ENCODE measurements at regions not wholly inside any gene's neighbourhood (a gene's known extent, or its start where the extent isn't known, plus 50 kb on each side); places are given as distances from the start of the nearest gene placed in this dataset.
"Not testable (repeated sequence)": the region's sequence is repeated elsewhere in the genome, so short reads cannot be mapped to it uniquely, and the experiment has no call there.

- ChIA-PET POLR2A (no interaction called here), CTCF (interaction anchor here (0.6 kb wide), 1 partner anchor 215 kb away, joined by 4 read pairs; no protein-coding TSS in a partner anchor)
- TF ChIP-seq FOXM1 (IDR thresholded peaks at IDR 0.05; ENCODE audit: borderline replicate concordance) (no peak), PKNOX1 (IDR thresholded peaks at IDR 0.05) (no peak), SUZ12 (IDR thresholded peaks at IDR 0.05) (no peak), TARDBP (IDR thresholded peaks at IDR 0.05) (no peak), ELF4 (IDR thresholded peaks at IDR 0.05) (no peak), NFRKB (IDR thresholded peaks at IDR 0.05) (no peak), FOXK2 (IDR thresholded peaks at IDR 0.05) (no peak), ZNF384 (IDR thresholded peaks at IDR 0.05) (no peak)
- DNase-seq (ENCODE audit: extremely low spot score): no peak
These were observed 146.5 kb downstream of the ALOX5 start for GRCh38 chr10:45520476-45520875.

GRCh38 chr10:45518741-45519140 is 144.7 kb downstream of the ALOX5 start:
- POLR2A ChIA-PET: no interaction called here

GRCh38 chr10:45515630-45516029 is 141.6 kb downstream of the ALOX5 start:
- TF ChIP-seq ELF4 (IDR thresholded peaks at IDR 0.05): no peak
- no peak for TF ChIP-seq TARDBP (IDR thresholded peaks at IDR 0.05)
- CTCF ChIA-PET: no interaction called here
- DNase-seq (ENCODE audit: extremely low spot score): no peak
- POLR2A ChIA-PET: no interaction called here

More at GRCh38 chr10:45518741-45519140, 144.7 kb downstream of the ALOX5 start:
- CTCF ChIA-PET: no interaction called here
- no peak for DNase-seq (ENCODE audit: extremely low spot score)
- TF ChIP-seq NFRKB (IDR thresholded peaks at IDR 0.05): no peak

- POLR2A ChIA-PET: no interaction called here
- no peak for DNase-seq (ENCODE audit: extremely low spot score)
- CTCF ChIA-PET: no interaction called here
- TF ChIP-seq ELF4 (IDR thresholded peaks at IDR 0.05) (no peak), NFRKB (IDR thresholded peaks at IDR 0.05) (no peak), SP1 (IDR thresholded peaks at IDR 0.05) (no peak), CTBP1 (IDR thresholded peaks at IDR 0.05; ENCODE audit: borderline replicate concordance) (no peak), SUZ12 (IDR thresholded peaks at IDR 0.05) (no peak), TARDBP (IDR thresholded peaks at IDR 0.05) (no peak), FOXM1 (IDR thresholded peaks at IDR 0.05; ENCODE audit: borderline replicate concordance) (no peak), FOXK2 (IDR thresholded peaks at IDR 0.05) (no peak), ARNT (IDR thresholded peaks at IDR 0.05) (no peak), PKNOX1 (IDR thresholded peaks at IDR 0.05) (no peak), LEF1 (IDR thresholded peaks at IDR 0.05; ENCODE audit: borderline replicate concordance) (no peak), FOXA1 (IDR thresholded peaks at IDR 0.05) (no peak), HDGF (IDR thresholded peaks at IDR 0.05; ENCODE audit: borderline replicate concordance) (no peak), BHLHE40 (IDR thresholded peaks at IDR 0.05; ENCODE audit: borderline replicate concordance) (no peak), ZNF384 (IDR thresholded peaks at IDR 0.05) (no peak), L3MBTL2 (conservative IDR thresholded peaks at IDR 0.05) (no peak)
These were observed 140.6 kb downstream of the ALOX5 start for GRCh38 chr10:45514291-45515270.

GRCh38 chr10:45513551-45513950 is 139.5 kb downstream of the ALOX5 start:
- CTCF ChIA-PET: no interaction called here
- no peak for DNase-seq (ENCODE audit: extremely low spot score)
- no peak for TF ChIP-seq FOXK2 (IDR thresholded peaks at IDR 0.05)
- no peak for TF ChIP-seq LEF1 (IDR thresholded peaks at IDR 0.05; ENCODE audit: borderline replicate concordance)
- TF ChIP-seq HDGF (IDR thresholded peaks at IDR 0.05; ENCODE audit: borderline replicate concordance): no peak
- no peak for TF ChIP-seq BHLHE40 (IDR thresholded peaks at IDR 0.05; ENCODE audit: borderline replicate concordance)
- TF ChIP-seq ELF4 (IDR thresholded peaks at IDR 0.05): no peak
- no peak for TF ChIP-seq ARNT (IDR thresholded peaks at IDR 0.05)
- TF ChIP-seq SUZ12 (IDR thresholded peaks at IDR 0.05): no peak
- TF ChIP-seq PKNOX1 (IDR thresholded peaks at IDR 0.05): no peak
- no peak for TF ChIP-seq SP1 (IDR thresholded peaks at IDR 0.05)
- TF ChIP-seq TARDBP (IDR thresholded peaks at IDR 0.05): no peak
- no peak for TF ChIP-seq ZNF384 (IDR thresholded peaks at IDR 0.05)
- TF ChIP-seq FOXA1 (IDR thresholded peaks at IDR 0.05): no peak
- no peak for TF ChIP-seq FOXM1 (IDR thresholded peaks at IDR 0.05; ENCODE audit: borderline replicate concordance)
- no peak for TF ChIP-seq NFRKB (IDR thresholded peaks at IDR 0.05)
- TF ChIP-seq L3MBTL2 (conservative IDR thresholded peaks at IDR 0.05): no peak
- no peak for TF ChIP-seq CTBP1 (IDR thresholded peaks at IDR 0.05; ENCODE audit: borderline replicate concordance)
- POLR2A ChIA-PET: no interaction called here

- POLR2A ChIA-PET; DNase-seq (ENCODE audit: extremely low spot score); CTCF ChIA-PET: not testable (repeated sequence)
These were observed 137.9 kb downstream of the ALOX5 start for GRCh38 chr10:45511926-45512325.

- no peak for TF ChIP-seq ZNF384 (IDR thresholded peaks at IDR 0.05)
- no peak for TF ChIP-seq CTBP1 (IDR thresholded peaks at IDR 0.05; ENCODE audit: borderline replicate concordance)
- no peak for TF ChIP-seq L3MBTL2 (conservative IDR thresholded peaks at IDR 0.05)
- no peak for TF ChIP-seq LEF1 (IDR thresholded peaks at IDR 0.05; ENCODE audit: borderline replicate concordance)
- no peak for TF ChIP-seq ARNT (IDR thresholded peaks at IDR 0.05)
- TF ChIP-seq HDGF (IDR thresholded peaks at IDR 0.05; ENCODE audit: borderline replicate concordance): no peak
- POLR2A ChIA-PET: no interaction called here
- no peak for DNase-seq (ENCODE audit: extremely low spot score)
- CTCF ChIA-PET: no interaction called here
These were observed 135.5 kb downstream of the ALOX5 start for GRCh38 chr10:45509491-45509890.
